Calu3 (cell line): ENCODE measurements at regions not wholly inside any gene's neighbourhood (a gene's known extent, or its start where the extent isn't known, plus 50 kb on each side); places are given as distances from the start of the nearest gene placed in this dataset.

ENCODE experiments used
- BruUV-seq: library from RNA; stranded (reverse); fragments of 400-500 nt; replicated peaks from 2 replicates; lab custom pipeline; 2021; lab: Mats Ljungman, UMichigan
- CTCF ChIA-PET: fragments of 300-600 bp; sonication (Branson Sonifier 250); formaldehyde crosslinking; loops from one replicate; lab custom pipeline; 2022; ENCODE audit warnings: antibody characterized with exemption; lab: Charles Lee
- DNase-seq: peaks from one replicate; pipeline ENCODE4 v3.0.0; 2022
- H3K27ac Mint-ChIP-seq: one replicate; pipeline ENCODE4 v1.8.0; 2022; ENCODE audit warnings: mixed read lengths; ENCODE audit not compliant: unreplicated experiment
- H3K27me3 Mint-ChIP-seq: one replicate; pipeline ENCODE4 v1.8.0; 2022; ENCODE audit warnings: mixed read lengths; ENCODE audit not compliant: unreplicated experiment
- H3K36me3 Mint-ChIP-seq: one replicate; pipeline ENCODE4 v1.8.0; 2022; ENCODE audit warnings: mild to moderate bottlenecking, moderate library complexity, mixed read lengths; ENCODE audit not compliant: insufficient read depth, unreplicated experiment
- H3K4me1 Mint-ChIP-seq: one replicate; pipeline ENCODE4 v1.8.0; 2022; ENCODE audit warnings: mild to moderate bottlenecking, low read depth, mixed read lengths; ENCODE audit not compliant: unreplicated experiment
- H3K4me3 Mint-ChIP-seq: one replicate; pipeline ENCODE4 v1.8.0; 2022; ENCODE audit warnings: mild to moderate bottlenecking, low read depth, moderate library complexity, mixed read lengths; ENCODE audit not compliant: unreplicated experiment
- H3K9me3 Mint-ChIP-seq: one replicate; pipeline ENCODE4 v1.8.0; 2022; ENCODE audit warnings: low read depth, mixed read lengths; ENCODE audit not compliant: unreplicated experiment
- intact Hi-C: fragments of 100-400 bp; cut with micrococcal nuclease; formaldehyde crosslinking; loops from one replicate; pipeline ENCODE4 v1.10.0; 2022; ENCODE audit not compliant: unreplicated experiment
- TF ChIP-seq, protein P1 (sequence below): fragments of 200-600 bp; IDR thresholded peaks from one replicate; pipeline ENCODE4 v1.8.0; 2022; ENCODE audit warnings: antibody characterized with exemption; ENCODE audit not compliant: unreplicated experiment

DNA sequence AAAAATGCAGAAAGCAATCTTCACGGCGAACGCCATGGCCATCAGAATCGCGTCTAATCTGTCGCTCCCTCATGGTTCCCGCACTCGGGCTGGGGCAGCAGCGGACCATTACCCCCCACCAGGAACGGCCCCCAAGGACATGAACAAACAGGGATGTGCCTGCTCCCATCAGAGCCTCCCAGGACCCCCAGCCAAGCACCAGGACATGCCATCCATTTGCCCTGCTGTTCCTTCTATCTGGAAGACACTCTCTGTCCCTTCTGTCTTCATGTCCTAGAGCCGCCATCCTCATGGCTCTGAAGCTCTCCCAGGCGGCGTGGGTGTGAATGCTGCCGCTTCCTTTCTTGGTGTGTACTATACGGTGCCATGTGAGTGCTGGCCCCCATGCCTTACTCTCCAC is 371.8 kb downstream of the BCL11B start:
- H3K36me3 Mint-ChIP-seq, result peaks cover 9% of the 10 kb centered on the region
- no TSS peak for BruUV-seq
- no peak overlapping the region for H3K4me3 Mint-ChIP-seq
- H3K27me3 Mint-ChIP-seq, result peaks cover 21% of the 10 kb centered on the region
- CTCF ChIA-PET, result no interaction called here
- intact Hi-C loops, result loop anchor here (10.0 kb wide), 1 partner anchor 135 kb away; no protein-coding TSS in a partner anchor
- H3K4me1 Mint-ChIP-seq, result peaks cover 17% of the 10 kb centered on the region
- TF ChIP-seq, protein P1, sequence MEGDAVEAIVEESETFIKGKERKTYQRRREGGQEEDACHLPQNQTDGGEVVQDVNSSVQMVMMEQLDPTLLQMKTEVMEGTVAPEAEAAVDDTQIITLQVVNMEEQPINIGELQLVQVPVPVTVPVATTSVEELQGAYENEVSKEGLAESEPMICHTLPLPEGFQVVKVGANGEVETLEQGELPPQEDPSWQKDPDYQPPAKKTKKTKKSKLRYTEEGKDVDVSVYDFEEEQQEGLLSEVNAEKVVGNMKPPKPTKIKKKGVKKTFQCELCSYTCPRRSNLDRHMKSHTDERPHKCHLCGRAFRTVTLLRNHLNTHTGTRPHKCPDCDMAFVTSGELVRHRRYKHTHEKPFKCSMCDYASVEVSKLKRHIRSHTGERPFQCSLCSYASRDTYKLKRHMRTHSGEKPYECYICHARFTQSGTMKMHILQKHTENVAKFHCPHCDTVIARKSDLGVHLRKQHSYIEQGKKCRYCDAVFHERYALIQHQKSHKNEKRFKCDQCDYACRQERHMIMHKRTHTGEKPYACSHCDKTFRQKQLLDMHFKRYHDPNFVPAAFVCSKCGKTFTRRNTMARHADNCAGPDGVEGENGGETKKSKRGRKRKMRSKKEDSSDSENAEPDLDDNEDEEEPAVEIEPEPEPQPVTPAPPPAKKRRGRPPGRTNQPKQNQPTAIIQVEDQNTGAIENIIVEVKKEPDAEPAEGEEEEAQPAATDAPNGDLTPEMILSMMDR, result no peak
- no peaks in the 10 kb centered on the region for H3K9me3 Mint-ChIP-seq
- H3K27ac Mint-ChIP-seq, result no peak overlapping the region
- DNase-seq, result no peak

DNA sequence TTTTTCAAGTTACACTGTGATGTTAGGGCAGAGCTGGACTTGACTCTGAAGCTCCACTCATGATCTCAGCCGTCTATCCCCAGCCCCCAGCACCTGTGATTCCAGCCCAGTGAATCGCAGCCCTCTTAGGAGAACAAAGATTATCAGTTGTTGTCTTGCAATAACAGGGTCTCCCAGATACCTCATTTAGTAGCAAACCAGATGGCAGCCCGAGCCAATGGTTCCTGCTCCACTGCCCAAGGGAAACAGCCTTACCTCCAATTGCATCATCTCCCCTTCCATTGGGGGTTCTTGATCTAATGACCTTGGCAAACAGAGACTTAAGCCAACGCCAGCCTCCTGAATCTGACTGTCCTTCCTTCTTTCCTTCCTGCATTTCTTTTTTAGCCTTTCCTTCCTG is 371.2 kb downstream of the BCL11B start:
- peaks cover 9% of the 10 kb centered on the region for H3K36me3 Mint-ChIP-seq
- intact Hi-C loops, result loop anchor here (10.0 kb wide), 1 partner anchor 134 kb away; no protein-coding TSS in a partner anchor
- TF ChIP-seq, protein P1, result no peak
- H3K27me3 Mint-ChIP-seq, result peaks cover 21% of the 10 kb centered on the region
- CTCF ChIA-PET, result no interaction called here
- peaks cover 18% of the 10 kb centered on the region for H3K4me1 Mint-ChIP-seq
- no peak overlapping the region for H3K27ac Mint-ChIP-seq
- H3K9me3 Mint-ChIP-seq, result no peaks in the 10 kb centered on the region
- no TSS peak for BruUV-seq
- DNase-seq, result no peak
- no peak overlapping the region for H3K4me3 Mint-ChIP-seq

DNA sequence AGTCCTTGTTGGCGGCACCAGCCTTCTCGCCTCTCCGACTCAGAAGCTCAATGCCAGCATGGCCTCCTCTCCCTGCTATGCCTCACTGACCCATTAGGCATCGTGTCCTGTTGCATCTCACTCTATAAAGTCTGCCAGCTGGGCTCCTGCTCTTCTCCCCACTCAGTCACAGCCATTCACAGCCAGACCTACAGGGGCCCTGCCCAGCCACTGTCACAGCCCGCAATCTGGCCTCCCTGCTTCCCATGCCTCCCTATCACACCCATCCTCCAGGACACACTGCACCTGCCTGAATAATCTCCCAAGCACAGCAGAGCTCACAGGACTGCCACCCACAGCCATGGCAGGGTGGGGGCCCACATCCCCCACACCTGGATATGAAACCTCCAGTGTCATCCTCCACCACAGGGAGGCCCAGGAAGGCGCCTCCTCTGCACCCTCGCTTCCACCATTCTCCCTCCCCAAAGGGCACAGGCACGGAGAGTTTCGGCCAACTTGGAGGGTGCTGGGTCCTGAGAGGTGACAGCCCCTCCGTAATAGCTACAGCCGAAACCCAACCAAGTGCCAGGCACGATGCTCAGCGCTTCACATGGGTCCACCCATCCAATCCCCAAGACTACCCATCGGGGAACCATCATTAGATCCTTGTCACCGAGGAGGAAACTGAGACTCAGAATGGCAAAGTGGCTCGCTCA is 370.3 kb downstream of the BCL11B start:
- no peak for DNase-seq
- TF ChIP-seq, protein P1, result no peak
- BruUV-seq, result no TSS peak
- Mint-ChIP-seq H3K27me3 (peaks cover 21% of the 10 kb centered on the region), H3K4me3 (no peak overlapping the region), H3K27ac (no peak overlapping the region), H3K4me1 (peaks cover 27% of the 10 kb centered on the region), H3K9me3 (no peaks in the 10 kb centered on the region), H3K36me3 (peaks cover 9% of the 10 kb centered on the region)
- intact Hi-C loops, result loop anchor here (10.0 kb wide), 1 partner anchor 133 kb away; no protein-coding TSS in a partner anchor
- CTCF ChIA-PET, result no interaction called here

- no peaks in the 10 kb centered on the region for H3K9me3 Mint-ChIP-seq
- peaks cover 9% of the 10 kb centered on the region for H3K36me3 Mint-ChIP-seq
- no peak for DNase-seq
- H3K4me3 Mint-ChIP-seq, result no peak overlapping the region
- H3K27me3 Mint-ChIP-seq, result peaks cover 21% of the 10 kb centered on the region
- no peak overlapping the region for H3K27ac Mint-ChIP-seq
- CTCF ChIA-PET, result no interaction called here
- peaks cover 32% of the 10 kb centered on the region for H3K4me1 Mint-ChIP-seq
- intact Hi-C loops, result loop anchor here (10.0 kb wide), 1 partner anchor 131 kb away; no protein-coding TSS in a partner anchor
- TF ChIP-seq, protein P1, result no peak
- BruUV-seq, result no TSS peak
These were observed 368.6 kb downstream of the BCL11B start for GRCh38 chr14:98903371-98903770.
